ENCODE measurements at regions not wholly inside any gene's neighbourhood (a gene's known extent, or its start where the extent isn't known, plus 50 kb on each side); places are given as distances from the start of the nearest gene placed in this dataset.

GRCh38 chr3:13204177-13204581 lies 130.9 kb upstream of the IQSEC1 start:
- DNase-seq (no peak), FAIRE-seq (no peak)
- Histone ChIP-seq H3K4me1 (ENCODE audit: control insufficient read depth in 3 of 3, insufficient read depth in 2 of 3, low read depth in 1 of 3, low read length in 2 of 3) (no peaks in the 10 kb centered on the region), H3K9me3 (ENCODE audit: control insufficient read depth in 2 of 2, insufficient read depth in 1 of 2, low read depth in 1 of 2, low read length in 1 of 2) (no peaks in the 10 kb centered on the region), H3K4me3 (ENCODE audit: low read depth in 1 of 3, low read length in 3 of 3) (no peak overlapping the region), H3K27me3 (ENCODE audit: control insufficient read depth in 3 of 3, insufficient read depth in 3 of 3, low read length in 3 of 3) (peaks cover 0 to 47% (median 4%) of the 10 kb centered on the region in 3 donors), H3K36me3 (ENCODE audit: control insufficient read depth in 3 of 3, insufficient read depth in 2 of 3, low read depth in 1 of 3, low read length in 3 of 3) (no peaks in the 10 kb centered on the region), H3K27ac (ENCODE audit: low read depth in 1 of 3, low read length in 2 of 3) (no peak overlapping the region)
- 16 to 22% (median 17%) methylated on average over 34 of the region's 34 CpGs for WGBS, 3 donors

- DNase-seq (no peak), FAIRE-seq (no peak)
- H3K36me3 ChIP-seq (ENCODE audit: control insufficient read depth in 3 of 3, insufficient read depth in 2 of 3, low read depth in 1 of 3, low read length in 3 of 3), result no peaks in the 10 kb centered on the region
- no peaks in the 10 kb centered on the region for H3K9me3 ChIP-seq (ENCODE audit: control insufficient read depth in 2 of 2, insufficient read depth in 1 of 2, low read depth in 1 of 2, low read length in 1 of 2)
- 66 to 69% (median 69%) methylated on average over 20 to 22 of the region's 22 CpGs for WGBS, 3 donors
- no peaks in the 10 kb centered on the region for H3K4me1 ChIP-seq (ENCODE audit: control insufficient read depth in 3 of 3, insufficient read depth in 2 of 3, low read depth in 1 of 3, low read length in 2 of 3)
- H3K4me3 ChIP-seq (ENCODE audit: low read depth in 1 of 3, low read length in 3 of 3), result no peak overlapping the region
- H3K27ac ChIP-seq (ENCODE audit: low read depth in 1 of 3, low read length in 2 of 3), result no peak overlapping the region
- peaks cover 0 to 47% (median 4%) of the 10 kb centered on the region in 3 donors for H3K27me3 ChIP-seq (ENCODE audit: control insufficient read depth in 3 of 3, insufficient read depth in 3 of 3, low read length in 3 of 3)
These were observed 130.4 kb upstream of the IQSEC1 start for GRCh38 chr3:13203398-13204176.

DNA sequence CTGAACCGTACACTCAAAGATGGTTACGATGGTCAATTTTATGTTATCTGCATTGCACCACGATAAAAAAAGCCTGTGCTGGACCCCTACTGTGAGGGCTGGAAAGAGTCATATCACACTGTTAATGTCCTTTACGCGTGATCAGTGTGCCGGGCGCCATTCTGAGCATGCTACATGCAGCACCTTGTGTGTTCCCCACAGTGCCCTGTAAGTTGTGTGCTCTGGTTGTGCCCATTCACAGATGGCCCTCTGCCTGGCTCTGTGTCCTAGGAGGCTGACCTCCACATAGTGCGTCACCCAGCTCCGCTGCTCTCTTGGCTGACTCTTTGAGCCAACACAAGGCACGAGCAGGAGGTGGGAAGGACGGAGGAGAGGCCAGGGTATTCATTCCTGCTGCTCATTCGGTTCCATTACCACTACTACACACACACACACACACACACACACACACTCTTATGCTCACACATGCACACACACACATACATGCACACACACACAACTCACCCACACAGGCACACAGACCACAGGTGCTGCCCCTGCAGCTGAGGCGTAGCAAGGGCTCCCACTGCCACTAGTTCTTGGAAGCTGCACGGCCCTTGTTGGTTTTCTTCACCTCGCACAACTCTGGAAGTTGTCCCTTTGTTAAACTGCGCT lies 129.6 kb upstream of the IQSEC1 start:
- no peaks in the 10 kb centered on the region for H3K4me1 ChIP-seq (ENCODE audit: control insufficient read depth in 3 of 3, insufficient read depth in 2 of 3, low read depth in 1 of 3, low read length in 2 of 3)
- 82 to 91% (median 89%) methylated on average over 15 to 16 of the region's 16 CpGs for WGBS, 3 donors
- no peak overlapping the region for H3K4me3 ChIP-seq (ENCODE audit: low read depth in 1 of 3, low read length in 3 of 3)
- H3K27ac ChIP-seq (ENCODE audit: low read depth in 1 of 3, low read length in 2 of 3), result no peak overlapping the region
- H3K36me3 ChIP-seq (ENCODE audit: control insufficient read depth in 3 of 3, insufficient read depth in 2 of 3, low read depth in 1 of 3, low read length in 3 of 3), result no peaks in the 10 kb centered on the region
- peaks cover 0 to 47% (median 4%) of the 10 kb centered on the region in 3 donors for H3K27me3 ChIP-seq (ENCODE audit: control insufficient read depth in 3 of 3, insufficient read depth in 3 of 3, low read length in 3 of 3)
- H3K9me3 ChIP-seq (ENCODE audit: control insufficient read depth in 2 of 2, insufficient read depth in 1 of 2, low read depth in 1 of 2, low read length in 1 of 2), result no peaks in the 10 kb centered on the region
- no peak for DNase-seq
- FAIRE-seq, result no peak

GRCh38 chr3:13201851-13202250 lies 128.6 kb upstream of the IQSEC1 start:
- H3K4me1 ChIP-seq (ENCODE audit: control insufficient read depth in 3 of 3, insufficient read depth in 2 of 3, low read depth in 1 of 3, low read length in 2 of 3), result no peaks in the 10 kb centered on the region
- no peaks in the 10 kb centered on the region for H3K9me3 ChIP-seq (ENCODE audit: control insufficient read depth in 2 of 2, insufficient read depth in 1 of 2, low read depth in 1 of 2, low read length in 1 of 2)
- 59 to 69% (median 63%) methylated on average over 3 of the region's 3 CpGs for WGBS, 3 donors
- H3K27me3 ChIP-seq (ENCODE audit: control insufficient read depth in 3 of 3, insufficient read depth in 3 of 3, low read length in 3 of 3), result peaks cover 0 to 47% (median 4%) of the 10 kb centered on the region in 3 donors
- DNase-seq (no peak), FAIRE-seq (no peak)
- no peaks in the 10 kb centered on the region for H3K36me3 ChIP-seq (ENCODE audit: control insufficient read depth in 3 of 3, insufficient read depth in 2 of 3, low read depth in 1 of 3, low read length in 3 of 3)
- H3K27ac ChIP-seq (ENCODE audit: low read depth in 1 of 3, low read length in 2 of 3), result no peak overlapping the region
- H3K4me3 ChIP-seq (ENCODE audit: low read depth in 1 of 3, low read length in 3 of 3), result no peak overlapping the region

GRCh38 chr3:13200946-13201345 lies 127.7 kb upstream of the IQSEC1 start:
- no peak for FAIRE-seq
- Histone ChIP-seq H3K27me3 (ENCODE audit: control insufficient read depth in 3 of 3, insufficient read depth in 3 of 3, low read length in 3 of 3) (peaks cover 0 to 47% (median 4%) of the 10 kb centered on the region in 3 donors), H3K4me1 (ENCODE audit: control insufficient read depth in 3 of 3, insufficient read depth in 2 of 3, low read depth in 1 of 3, low read length in 2 of 3) (no peaks in the 10 kb centered on the region), H3K9me3 (ENCODE audit: control insufficient read depth in 2 of 2, insufficient read depth in 1 of 2, low read depth in 1 of 2, low read length in 1 of 2) (no peaks in the 10 kb centered on the region), H3K4me3 (ENCODE audit: low read depth in 1 of 3, low read length in 3 of 3) (no peak overlapping the region), H3K36me3 (ENCODE audit: control insufficient read depth in 3 of 3, insufficient read depth in 2 of 3, low read depth in 1 of 3, low read length in 3 of 3) (no peaks in the 10 kb centered on the region), H3K27ac (ENCODE audit: low read depth in 1 of 3, low read length in 2 of 3) (no peak overlapping the region)
- 24 to 28% (median 26%) methylated on average over 7 of the region's 7 CpGs for WGBS, 3 donors
- DNase-seq, result no peak

DNA sequence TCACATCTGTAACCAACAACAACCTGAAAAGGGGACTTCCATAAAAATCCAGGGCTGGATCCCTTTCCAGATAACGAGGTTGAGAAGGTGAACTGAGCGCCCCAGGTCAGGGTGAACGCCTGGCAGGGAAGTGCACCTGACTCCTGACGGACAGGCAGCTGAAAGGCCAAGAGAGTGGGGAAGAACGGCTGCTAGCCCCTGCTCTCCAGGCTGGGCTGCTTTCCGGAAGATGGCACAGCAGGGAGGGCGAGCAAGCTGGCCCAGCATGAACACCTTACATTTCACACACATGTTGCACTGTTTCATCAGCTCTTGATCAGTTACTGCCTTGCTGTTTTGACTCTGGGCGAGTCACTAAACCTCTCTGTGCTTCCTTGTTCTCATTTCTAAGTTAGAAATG lies 127.2 kb upstream of the IQSEC1 start:
- H3K9me3 ChIP-seq (ENCODE audit: control insufficient read depth in 2 of 2, insufficient read depth in 1 of 2, low read depth in 1 of 2, low read length in 1 of 2), result no peaks in the 10 kb centered on the region
- DNase-seq, result no peak
- H3K4me3 ChIP-seq (ENCODE audit: low read depth in 1 of 3, low read length in 3 of 3), result no peak overlapping the region
- no peaks in the 10 kb centered on the region for H3K4me1 ChIP-seq (ENCODE audit: control insufficient read depth in 3 of 3, insufficient read depth in 2 of 3, low read depth in 1 of 3, low read length in 2 of 3)
- H3K36me3 ChIP-seq (ENCODE audit: control insufficient read depth in 3 of 3, insufficient read depth in 2 of 3, low read depth in 1 of 3, low read length in 3 of 3), result no peaks in the 10 kb centered on the region
- peaks cover 0 to 47% (median 4%) of the 10 kb centered on the region in 3 donors for H3K27me3 ChIP-seq (ENCODE audit: control insufficient read depth in 3 of 3, insufficient read depth in 3 of 3, low read length in 3 of 3)
- no peak overlapping the region for H3K27ac ChIP-seq (ENCODE audit: low read depth in 1 of 3, low read length in 2 of 3)
- no peak for FAIRE-seq
- WGBS, 3 donors, result 38 to 60% (median 49%) methylated on average over 7 to 8 of the region's 8 CpGs

DNA sequence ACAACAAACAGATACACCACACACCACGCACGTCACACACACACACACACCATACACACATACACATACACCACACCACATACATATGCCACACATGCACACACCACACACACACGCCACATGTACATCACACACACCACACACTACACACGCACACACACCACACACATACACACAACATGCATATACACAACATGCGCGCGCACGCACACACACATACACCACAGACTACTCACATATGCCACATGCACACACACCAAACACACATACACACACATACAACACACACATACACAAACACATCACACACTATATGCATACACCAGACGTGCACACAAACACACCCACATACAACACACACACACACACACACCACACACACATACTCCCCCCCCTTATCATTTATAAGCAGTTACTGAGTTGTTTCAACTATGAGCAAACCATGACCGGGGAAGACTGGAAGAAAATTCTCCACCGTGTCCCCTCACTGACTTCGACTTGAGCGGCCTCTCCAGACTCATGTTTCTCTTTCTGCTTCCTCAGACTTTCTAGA lies 126.7 kb upstream of the IQSEC1 start:
- Histone ChIP-seq H3K36me3 (ENCODE audit: control insufficient read depth in 3 of 3, insufficient read depth in 2 of 3, low read depth in 1 of 3, low read length in 3 of 3) (no peaks in the 10 kb centered on the region), H3K27ac (ENCODE audit: low read depth in 1 of 3, low read length in 2 of 3) (no peak overlapping the region), H3K4me3 (ENCODE audit: low read depth in 1 of 3, low read length in 3 of 3) (no peak overlapping the region), H3K4me1 (ENCODE audit: control insufficient read depth in 3 of 3, insufficient read depth in 2 of 3, low read depth in 1 of 3, low read length in 2 of 3) (no peaks in the 10 kb centered on the region), H3K27me3 (ENCODE audit: control insufficient read depth in 3 of 3, insufficient read depth in 3 of 3, low read length in 3 of 3) (peaks cover 0 to 42% (median 4%) of the 10 kb centered on the region in 3 donors), H3K9me3 (ENCODE audit: control insufficient read depth in 2 of 2, insufficient read depth in 1 of 2, low read depth in 1 of 2, low read length in 1 of 2) (no peaks in the 10 kb centered on the region)
- FAIRE-seq, result no peak
- 85 to 89% (median 88%) methylated on average over 13 of the region's 13 CpGs for WGBS, 3 donors
- DNase-seq, result no peak

DNA sequence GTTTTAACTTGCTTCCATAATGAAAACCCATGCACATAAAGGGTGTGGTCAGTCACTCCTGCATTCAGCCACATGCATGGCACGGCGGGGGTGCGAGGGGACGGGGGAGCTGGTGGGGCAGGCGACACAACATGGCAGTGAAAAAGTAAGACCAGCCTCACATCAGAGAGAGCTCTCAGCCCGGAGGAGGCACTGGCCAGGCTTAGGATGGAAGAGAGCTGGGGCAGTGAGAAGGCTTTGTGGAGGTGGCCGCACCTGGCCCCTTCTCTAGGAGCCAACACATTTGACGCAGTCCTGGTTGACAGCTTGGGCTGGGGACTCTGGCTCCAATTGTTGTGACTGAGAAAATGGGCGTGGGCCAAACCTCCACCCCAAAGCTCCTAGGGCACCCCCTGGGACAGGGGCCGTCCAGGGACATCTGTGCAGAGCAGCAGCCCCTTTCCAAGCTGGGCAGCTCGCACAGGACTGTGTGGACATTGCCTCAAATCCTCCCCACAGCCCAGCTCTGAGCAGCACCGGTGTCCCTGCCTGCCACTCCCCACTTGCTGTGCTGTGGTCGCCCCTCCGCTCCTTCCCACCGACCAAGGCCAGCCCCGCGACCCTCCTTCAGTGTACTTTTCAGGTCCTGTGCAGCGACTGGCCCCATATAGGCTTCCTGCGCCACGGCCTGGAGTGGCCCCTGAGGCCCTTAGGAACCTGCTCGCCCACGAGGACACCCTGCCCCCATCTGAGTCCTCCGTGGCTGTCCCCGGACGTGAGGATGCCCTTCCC lies 126.0 kb upstream of the IQSEC1 start:
- no peak overlapping the region for H3K4me3 ChIP-seq (ENCODE audit: low read depth in 1 of 3, low read length in 3 of 3)
- DNase-seq, result no peak
- H3K27me3 ChIP-seq (ENCODE audit: control insufficient read depth in 3 of 3, insufficient read depth in 3 of 3, low read length in 3 of 3), result peaks cover 0 to 34% (median 4%) of the 10 kb centered on the region in 3 donors
- no peaks in the 10 kb centered on the region for H3K4me1 ChIP-seq (ENCODE audit: control insufficient read depth in 3 of 3, insufficient read depth in 2 of 3, low read depth in 1 of 3, low read length in 2 of 3)
- no peaks in the 10 kb centered on the region for H3K36me3 ChIP-seq (ENCODE audit: control insufficient read depth in 3 of 3, insufficient read depth in 2 of 3, low read depth in 1 of 3, low read length in 3 of 3)
- whole genome bisulfite sequencing, 3 donors, result 65 to 77% (median 73%) methylated on average over 25 of the region's 25 CpGs
- no peaks in the 10 kb centered on the region for H3K9me3 ChIP-seq (ENCODE audit: control insufficient read depth in 2 of 2, insufficient read depth in 1 of 2, low read depth in 1 of 2, low read length in 1 of 2)
- H3K27ac ChIP-seq (ENCODE audit: low read depth in 1 of 3, low read length in 2 of 3), result no peak overlapping the region
- no peak for FAIRE-seq
